CD4-positive, alpha-beta T cell treated with Interleukin-15 for 4 hours (primary cell): ENCODE measurements at regions not wholly inside any gene's neighbourhood (a gene's known extent, or its start where the extent isn't known, plus 50 kb on each side); places are given as distances from the start of the nearest gene placed in this dataset.

Experiments used
- DNase-seq: peaks from one replicate; pipeline ENCODE4 v3.0.0-alpha.2; 2020; ENCODE audit warnings: low spot score

DNA sequence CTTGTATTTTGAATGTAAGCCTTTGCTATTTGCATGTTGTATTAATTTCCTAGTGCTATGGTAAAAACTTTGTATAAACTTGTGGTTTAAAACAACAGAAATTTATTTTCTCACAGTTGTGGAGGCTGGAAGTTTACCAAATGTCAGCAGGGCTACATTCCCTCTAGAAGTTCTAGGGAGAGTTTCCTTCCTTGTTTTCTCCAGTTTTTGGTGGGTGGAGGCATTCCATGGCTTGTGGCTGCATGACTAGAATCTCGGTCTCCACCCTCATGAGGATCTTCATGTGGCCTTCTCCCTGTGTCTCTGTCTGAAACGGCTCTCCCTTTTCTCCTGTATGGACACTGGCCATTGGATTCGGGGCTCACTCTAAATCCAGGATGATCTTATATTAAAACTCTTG, 482.2 kb upstream of the GOT2 start:
- DNase-seq, result no peak

DNA sequence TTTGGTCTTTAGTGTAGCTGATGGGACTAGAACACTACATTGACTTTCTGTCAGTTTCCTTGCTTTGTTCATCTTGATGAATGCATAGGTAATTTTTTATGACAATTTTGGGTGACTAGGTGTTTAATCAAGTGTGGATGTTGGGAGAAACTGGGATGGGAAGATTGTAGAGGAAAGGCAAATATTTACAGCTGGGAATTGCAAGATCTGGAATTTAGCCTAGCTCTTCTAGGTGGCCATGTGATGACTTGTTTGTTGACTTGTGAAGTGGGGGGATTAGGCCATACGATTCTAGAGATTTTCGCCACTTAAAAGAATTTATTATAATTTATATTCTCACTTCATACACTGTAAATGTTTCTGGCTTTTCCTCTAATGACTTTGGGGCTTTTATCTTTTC, 480.3 kb upstream of the GOT2 start:
- DNase-seq, result no peak

DNA sequence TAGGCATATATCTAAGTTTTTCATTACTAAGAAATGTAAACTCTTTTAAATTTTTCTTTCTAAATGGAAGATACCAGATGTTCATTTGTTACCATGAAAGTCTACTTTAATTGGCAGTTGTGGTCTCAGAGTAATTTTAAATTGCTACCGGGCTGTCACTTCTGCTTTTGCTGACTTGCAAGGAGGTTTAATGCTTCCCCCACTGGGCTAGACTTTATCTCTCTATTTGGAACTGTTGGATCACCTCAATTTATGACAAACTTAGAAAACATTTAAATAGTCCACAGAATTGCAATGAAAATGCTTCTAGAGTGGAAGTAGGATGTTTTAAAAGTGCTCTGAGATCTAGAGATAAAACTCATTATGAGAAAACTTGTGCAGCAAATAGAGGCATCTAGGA, 479.8 kb upstream of the GOT2 start:
- no peak for DNase-seq

DNA sequence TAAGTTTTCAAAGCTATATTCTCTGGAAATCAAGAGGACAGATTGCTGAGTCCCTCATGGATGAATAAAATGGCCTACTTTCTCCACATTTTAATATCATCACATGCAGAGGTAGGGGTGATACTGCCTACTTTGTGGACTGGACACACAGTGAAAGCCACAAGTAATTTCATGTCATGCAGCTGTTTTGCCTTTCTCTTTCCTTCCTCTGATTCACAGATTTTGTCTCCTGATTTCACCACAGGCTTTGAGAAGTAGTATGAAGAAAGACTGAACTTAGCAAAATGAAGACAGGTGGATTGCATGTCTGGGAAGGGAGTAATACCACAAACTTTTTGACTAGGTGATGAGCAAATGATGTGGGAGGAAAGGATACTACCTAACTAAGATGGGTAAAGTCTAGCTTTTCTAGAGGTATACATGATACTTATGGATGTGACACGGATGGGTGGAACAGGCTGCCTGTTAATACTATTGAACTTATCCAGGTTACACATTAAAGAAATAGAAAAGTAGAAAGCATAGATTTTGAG, 478.4 kb upstream of the GOT2 start:
- no peak for DNase-seq

DNA sequence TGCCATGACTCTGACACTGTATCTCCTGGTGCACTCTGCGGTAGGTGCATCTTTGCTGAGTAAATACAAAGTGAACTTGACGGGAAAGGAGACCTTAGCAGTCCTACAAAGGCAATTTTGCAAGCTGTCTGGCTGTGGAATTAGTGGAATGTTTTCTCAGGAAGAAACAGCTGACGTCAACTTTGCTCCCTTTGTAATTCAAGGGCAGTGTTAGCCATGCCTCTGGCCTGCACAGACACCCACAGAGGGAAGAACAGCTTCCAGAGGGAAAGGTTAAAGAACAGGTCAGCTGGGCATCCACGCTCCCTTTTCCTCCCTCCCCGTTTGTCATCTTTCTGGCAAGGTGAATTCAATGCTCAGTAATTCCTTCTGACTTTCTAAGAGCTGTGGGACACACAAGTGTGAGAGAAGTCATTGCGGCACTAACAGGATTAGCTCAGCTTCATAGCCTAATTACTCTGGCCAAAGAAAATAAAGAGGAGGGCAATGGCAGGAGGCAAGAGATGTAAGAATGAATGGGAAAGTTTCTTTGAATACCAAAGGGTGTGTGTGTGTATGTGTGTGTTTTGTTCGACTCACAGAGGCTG, 476.9 kb upstream of the GOT2 start:
- no peak for DNase-seq

DNA sequence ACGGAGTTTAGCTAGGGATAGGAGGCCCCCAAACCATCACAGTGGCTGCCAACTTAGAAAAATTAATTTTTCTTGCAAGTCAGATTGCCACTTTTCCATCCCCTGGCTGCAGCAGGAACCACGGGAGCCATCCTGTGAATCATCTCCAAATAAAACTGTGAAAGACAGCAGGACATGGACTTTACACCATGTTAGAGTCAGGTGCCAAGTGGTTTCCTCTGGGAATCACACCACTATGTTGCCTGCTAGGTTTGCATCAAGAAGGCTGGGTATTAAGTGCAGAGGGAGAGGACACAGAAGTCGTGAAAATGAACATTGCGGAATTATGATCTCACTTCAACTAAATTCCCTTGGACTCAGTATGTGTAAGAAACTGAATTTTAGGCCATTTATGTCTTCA, 471.3 kb upstream of the GOT2 start:
- no peak for DNase-seq

DNA sequence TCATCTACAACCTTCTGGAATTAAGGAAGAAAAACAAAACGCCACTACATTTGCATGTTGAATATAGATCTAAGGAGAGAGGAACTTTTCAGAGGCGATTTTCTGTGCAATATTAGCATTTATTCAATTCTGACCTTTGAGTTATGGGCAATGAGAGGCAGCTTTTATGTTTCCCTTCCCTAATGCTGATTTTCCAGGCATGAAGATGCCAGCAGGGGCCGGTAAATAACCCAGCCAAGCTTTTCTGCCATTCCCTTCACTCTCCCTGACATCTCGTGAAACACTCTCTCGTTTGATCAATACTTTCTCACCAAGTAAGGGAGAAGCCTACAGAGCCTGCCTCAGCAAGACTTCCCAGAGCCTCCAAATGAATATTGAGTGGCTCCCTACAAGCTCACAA, 470.5 kb upstream of the GOT2 start:
- no peak for DNase-seq

DNA sequence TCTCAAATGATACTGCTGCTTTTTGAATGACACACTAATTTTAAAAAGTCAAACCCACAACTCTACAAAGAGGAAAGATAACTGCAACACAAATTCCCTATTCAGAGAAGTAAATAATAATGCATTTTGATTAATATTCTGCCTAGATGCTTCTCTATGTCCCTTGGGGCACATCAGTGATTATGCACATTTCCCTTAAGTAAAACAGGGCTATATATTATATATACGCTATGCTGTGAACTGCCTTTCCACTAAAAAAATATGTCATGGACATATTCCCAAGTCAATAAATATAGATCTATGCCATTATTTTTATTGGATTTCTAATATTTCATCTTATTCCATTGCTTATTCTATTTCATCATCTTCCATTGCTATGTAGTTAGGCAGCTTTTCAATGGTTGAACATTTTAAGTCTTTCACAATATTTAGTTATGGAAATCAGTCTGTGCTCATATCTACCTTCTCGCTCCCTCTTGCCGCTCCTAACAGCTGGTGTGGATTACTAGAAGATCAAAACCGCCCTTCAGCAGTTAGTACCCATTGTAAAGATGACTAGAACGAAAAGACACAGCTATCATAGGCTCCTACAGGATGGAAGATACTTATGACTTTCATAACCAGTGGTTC, 468.2 kb upstream of the GOT2 start:
- no peak for DNase-seq

DNA sequence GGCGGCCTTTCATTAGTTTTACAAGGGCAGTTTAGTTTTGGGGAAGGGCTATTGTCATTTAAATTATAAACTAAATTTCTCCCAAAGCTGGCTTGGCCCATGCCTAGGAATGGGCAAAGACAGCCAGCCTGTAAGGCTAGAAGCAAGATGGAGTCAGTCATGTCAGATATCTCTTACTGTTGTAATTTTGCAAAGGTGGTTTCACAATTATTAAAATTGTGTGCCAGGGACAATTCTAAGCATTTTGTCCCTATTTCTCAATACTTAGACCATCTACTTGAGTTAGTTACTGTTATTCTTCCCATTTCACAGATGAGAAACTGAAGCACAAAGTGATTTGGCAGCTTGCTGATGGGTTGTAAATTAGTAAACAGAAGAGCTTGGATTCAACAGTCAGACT, 467.7 kb upstream of the GOT2 start:
- DNase-seq, result no peak

DNA sequence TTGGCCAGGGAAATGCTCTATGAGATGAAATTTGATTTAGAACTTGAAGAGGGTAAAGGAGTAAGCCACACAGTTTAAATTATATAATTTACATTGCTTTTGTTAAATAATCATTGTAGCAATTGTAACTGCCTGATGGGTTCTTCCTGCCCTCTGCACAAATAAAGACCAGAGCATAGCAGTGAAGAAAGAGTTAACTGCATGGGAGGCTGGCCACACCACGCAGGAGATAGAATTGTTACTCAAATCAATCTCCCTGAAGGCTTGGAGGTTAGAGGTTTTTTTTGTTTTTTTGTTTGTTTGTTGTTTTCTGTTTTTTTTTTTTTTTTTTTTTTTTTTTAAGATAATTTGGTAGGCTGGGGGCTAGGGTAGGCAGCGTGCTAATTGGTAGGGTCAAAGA, 467.0 kb upstream of the GOT2 start:
- DNase-seq, result no peak

DNA sequence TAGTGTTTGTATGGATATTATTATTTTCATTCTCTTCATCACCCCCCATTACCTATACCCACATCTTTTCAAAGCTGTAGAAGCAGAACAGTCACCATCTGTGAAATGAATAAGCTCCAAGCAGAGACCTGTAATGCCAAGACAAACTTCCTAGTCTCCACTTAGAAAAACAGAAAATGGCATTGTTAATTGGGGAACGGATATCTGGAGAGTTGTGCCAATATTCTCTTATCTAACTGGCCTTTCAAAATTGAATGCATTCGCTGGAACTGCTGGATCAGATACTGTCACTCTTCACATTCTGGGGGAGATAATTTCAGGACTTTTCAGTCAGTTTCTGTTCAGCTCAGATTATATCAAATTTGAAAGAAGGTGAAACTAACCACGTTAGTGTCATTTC, 464.4 kb upstream of the GOT2 start:
- no peak for DNase-seq

DNA sequence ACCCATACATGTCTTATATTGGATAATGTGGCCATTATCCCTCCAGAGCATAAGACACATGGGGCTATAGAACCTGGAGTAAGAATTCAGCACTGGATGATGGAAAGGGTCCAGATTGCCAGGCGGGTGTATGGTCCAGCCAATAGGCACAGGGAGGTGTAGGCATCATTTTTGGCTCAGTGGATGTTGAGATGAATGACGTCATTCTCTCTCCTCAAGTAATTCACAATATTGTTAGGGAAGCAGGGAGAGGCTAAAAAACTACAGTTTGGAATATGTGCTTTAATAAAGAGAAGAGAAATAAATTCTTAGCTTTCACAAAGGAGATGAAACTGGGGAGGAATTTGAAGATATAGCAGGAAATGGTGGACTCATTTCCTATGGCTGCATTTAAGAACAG, 461.1 kb upstream of the GOT2 start:
- DNase-seq, result no peak

DNA sequence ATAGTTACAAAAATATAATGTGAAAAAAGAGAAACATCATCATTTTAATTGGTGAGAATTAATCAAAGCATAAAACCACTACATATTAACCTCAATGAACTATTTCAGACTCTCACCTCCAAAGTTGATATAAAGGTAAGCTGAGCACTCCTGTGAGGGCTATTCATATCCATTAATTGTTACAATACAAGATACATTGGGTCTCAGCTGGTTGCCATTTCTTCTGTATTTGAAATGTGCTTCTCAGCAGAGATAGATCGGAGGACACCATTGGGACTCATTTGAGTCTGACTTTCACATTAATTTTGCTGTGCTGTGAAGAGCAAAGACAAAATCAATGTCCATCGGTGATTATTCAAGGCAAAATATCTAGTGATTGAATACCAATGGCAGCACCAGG, 459.5 kb upstream of the GOT2 start:
- DNase-seq, result no peak

DNA sequence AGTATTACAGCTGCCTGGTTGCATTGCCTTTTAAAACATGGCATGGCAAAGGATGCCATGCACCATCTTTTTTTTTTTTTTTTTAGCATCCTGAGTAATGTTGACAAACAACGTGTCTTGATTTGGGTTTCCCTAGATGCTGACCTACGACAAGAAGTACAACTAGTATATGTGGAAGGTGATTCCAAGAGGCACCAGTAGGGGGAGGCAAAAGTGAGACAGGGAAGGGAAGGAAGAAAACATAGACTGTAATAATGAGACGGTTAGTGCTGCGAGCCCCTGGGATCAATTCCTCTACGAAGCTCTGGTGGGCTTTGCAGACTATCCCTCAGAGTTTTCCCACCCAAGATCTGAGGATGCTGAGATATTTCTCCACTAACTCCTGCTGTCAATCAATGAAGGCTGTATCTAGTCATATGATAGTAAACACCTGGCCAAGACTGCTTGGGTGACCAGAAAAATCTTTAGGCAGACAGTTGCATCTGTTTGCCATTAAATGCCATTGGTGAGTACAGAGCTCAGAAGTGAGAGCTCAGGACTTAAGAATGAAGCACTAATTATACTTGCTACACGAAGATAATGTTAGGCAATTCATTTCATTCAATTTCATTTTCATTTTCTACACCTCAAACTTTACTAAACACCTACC, 458.6 kb upstream of the GOT2 start:
- DNase-seq, result no peak

DNA sequence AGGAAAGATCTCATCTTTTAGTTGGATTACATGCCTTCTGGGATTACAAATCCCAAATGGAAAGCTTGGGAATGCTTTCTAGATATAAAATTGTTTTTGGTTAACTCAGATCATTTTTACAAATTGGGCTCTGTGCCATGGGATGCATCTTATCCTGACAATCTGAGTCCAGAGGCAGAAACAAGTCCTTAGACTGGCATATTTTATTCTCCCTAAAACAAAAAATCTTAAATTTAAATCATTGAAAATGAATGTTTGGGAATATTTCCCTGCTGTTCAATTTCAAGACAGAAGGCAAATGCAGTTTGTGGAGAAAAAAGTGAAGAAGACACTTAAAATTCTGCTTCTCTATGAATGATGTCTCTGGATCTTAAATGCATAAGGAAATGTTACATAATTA, 456.6 kb upstream of the GOT2 start:
- no peak for DNase-seq

DNA sequence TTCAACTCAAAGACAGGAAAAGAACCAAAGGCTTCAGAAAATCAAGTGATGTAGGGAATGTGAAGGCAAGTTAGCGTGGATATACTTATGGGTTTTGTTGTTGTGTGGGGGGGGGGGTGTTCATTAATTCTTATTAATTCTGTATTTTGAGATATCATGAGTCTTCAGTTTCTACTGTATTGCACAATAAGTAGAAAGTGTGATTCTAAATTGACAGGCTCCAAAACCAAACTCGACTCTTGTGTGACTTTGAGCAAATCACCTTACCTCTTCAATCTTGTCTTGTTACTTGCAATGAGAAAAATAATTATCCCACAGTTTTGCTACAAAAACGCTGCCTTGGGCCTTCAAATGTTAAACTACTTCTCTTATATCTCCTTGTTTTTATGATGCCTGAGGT, 453.9 kb upstream of the GOT2 start:
- no peak for DNase-seq

DNA sequence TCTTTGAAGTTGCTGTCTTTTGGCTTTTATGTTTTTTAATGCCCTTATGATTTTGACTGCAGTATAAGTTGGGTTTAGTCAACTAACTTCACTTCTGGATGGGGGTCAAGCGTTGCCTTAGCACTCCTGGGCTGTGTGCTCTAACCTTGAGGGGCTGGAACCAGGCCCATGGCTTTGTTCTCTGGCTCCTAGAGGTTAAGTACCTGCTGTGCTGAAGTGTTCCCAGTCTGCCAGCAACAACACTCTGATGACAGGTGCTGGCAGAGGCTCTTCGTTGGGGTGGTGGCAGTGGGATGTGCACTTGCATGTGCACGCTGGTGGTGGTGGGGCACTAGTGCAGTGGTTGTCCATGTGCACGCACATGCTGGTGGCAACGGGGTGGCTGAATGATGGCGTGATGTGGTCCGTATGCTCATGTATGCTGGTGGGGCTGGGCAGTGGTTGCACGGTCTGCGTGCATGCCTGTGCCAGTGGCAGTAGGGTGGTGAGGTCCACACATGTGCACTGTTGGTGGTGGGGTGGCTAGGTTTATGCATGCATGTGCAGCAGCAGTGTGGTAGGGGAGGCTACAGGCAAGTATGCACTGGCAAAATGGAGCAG, 447.8 kb upstream of the GOT2 start:
- no peak for DNase-seq

DNA sequence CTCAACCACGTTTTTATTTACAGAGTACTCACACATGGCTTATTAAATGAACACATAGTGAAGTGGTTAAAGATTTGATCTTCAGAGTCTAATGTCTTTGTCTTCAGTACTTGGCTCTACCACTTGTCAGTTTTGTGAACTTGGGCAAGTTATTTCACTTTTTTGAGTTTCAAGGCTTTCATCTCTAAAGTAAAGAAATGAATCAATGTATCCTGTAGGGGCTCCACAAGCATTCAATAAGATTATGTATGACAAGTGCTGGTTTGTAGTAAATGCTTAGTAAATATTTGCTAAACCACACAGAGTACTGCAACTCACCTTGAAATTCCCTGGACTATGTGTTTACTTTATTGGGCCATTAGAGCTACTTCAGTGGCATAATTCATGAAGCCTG, 446.0 kb upstream of the GOT2 start:
- no peak for DNase-seq

DNA sequence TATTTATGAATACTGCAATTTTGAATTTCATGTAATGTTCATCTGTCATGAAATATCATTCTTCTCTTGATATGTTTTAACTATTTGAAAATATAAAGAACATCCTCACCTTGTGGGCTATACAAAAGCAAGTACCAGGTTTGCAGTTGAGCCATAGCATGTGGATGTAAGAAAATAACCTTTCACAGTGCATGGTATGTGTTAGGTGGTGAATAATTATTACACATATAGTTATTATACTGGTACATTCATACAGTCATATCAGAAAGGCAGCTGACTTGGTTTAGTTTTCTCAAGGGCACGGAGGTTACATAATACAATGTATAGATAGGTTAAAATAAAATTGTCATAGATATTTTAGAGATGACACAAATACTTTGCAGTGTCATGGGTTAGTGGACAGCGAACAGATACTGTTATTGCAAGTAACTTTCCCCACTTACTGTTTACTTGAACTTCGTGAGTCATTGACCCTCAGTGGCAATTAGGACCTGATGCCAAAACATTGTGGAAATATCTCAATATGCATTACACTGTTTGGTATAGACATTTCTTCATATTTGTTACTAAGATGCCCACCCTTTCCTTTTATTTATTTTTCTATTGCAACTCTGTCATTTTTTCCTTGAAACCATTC, 445.4 kb upstream of the GOT2 start:
- no peak for DNase-seq

DNA sequence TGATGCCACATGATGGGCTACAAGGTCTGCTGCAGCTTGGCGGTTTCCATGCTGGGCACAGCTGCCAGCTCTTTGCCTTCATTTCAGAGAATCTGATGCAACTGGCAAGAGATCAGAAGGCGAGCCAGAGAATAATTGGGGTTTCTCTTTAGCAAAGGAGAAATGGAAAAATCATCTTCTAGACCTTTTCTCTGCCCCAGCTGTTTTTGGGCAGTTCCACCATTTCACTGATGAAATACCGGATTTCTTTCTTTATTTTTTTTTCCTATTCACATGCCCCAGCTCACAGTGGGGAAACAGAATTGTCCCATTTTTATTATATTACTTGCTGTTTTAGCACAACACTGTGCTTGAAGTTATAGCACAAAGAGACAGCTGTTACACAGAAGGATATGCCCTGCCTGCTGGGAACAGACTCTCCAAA, 439.3 kb upstream of the GOT2 start:
- DNase-seq, result no peak

DNA sequence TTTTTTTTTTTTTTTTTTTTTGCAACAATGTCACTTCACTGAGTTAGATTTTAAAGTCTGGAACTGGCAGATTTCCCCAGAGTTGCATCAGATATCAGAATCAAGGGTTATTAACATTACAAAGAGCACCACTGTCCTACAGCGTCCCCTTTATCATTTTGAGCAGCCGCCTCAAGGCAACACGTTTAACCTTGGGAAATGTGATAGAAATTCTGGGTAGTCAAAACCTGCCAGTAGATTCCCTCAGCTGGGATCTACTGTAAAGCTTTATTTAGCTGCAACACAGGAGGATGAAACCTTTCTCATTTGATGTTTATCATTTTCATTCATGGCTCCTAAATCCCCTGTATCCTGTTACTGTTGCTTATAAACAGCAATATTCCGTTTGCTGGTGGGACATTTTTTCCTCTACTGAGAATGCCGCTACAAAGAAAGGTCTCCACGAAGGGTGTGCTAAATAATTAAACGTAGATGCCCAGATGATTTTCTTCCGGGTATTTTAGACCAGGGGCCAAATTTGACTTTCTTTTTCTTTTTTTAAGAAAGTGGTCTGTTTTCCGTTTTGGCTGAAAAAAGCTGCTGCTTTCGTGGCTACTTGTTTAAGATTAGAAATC, 436.1 kb upstream of the GOT2 start:
- DNase-seq, result no peak

DNA sequence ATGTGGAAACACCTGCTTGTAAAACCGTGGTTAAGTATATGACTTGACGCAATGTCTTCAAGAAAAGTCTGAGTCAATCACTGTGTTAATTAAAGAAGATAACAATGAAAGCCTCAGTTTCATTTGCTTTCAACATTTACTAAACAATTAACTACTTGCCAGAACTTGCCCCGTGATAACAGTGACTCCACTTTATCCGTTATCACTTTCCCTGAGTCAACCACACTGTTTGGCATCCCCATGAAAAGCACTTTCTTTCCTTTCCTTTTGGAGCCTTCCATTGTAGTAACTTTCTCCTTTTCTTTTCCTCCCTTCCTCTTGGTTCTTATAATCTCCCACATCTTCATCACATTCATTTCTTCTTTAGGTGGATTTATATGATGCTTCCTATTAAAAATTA, 435.1 kb upstream of the GOT2 start:
- no peak for DNase-seq
